Karpas-422 (cell line): ENCODE measurements at regions not wholly inside any gene's neighbourhood (a gene's known extent, or its start where the extent isn't known, plus 50 kb on each side); places are given as distances from the start of the nearest gene placed in this dataset.
A peak's percentile ranks its signal among the peaks of the same experiment; 100 is the strongest.

Experiments used
- DNase-seq: peaks from one replicate; pipeline ENCODE4 v3.0.0-alpha.2; 2015
- H2AFZ ChIP-seq: fragments of 200-600 bp; sonication (generic); 2 replicates; pipeline ENCODE4 v1.6.1; 2014; ENCODE audit warnings: antibody characterized with exemption, low read length, mixed read lengths
- H3K27ac ChIP-seq: fragments of 200-600 bp; sonication (generic); 2 replicates; pipeline ENCODE4 v1.5.1; 2014; ENCODE audit warnings: mild to moderate bottlenecking, low read length, moderate library complexity
- H3K27me3 ChIP-seq: fragments of 200-600 bp; sonication (generic); 2 replicates; pipeline ENCODE4 v1.6.1; 2014; ENCODE audit warnings: low read length, mixed read lengths
- H3K36me3 ChIP-seq: fragments of 200-600 bp; sonication (generic); 2 replicates; pipeline ENCODE4 v1.6.1; 2014; ENCODE audit warnings: low read length, mixed read lengths; ENCODE audit not compliant: insufficient read depth
- H3K4me1 ChIP-seq: fragments of 200-600 bp; sonication (generic); 2 replicates; pipeline ENCODE4 v1.6.1; 2014; ENCODE audit warnings: mild to moderate bottlenecking, low read length, mixed read lengths
- H3K4me2 ChIP-seq: fragments of 200-600 bp; sonication (generic); 2 replicates; pipeline ENCODE4 v1.6.1; 2014; ENCODE audit warnings: low read length, low read depth, mild to moderate bottlenecking; ENCODE audit not compliant: poor library complexity, severe bottlenecking
- H3K4me3 ChIP-seq: fragments of 200-600 bp; sonication (generic); 2 replicates; pipeline ENCODE4 v1.5.1; 2014; ENCODE audit warnings: mild to moderate bottlenecking, antibody characterized with exemption, low read length, mixed read lengths
- H3K79me2 ChIP-seq: fragments of 200-600 bp; sonication (generic); 2 replicates; pipeline ENCODE4 v1.6.1; 2014; ENCODE audit warnings: mild to moderate bottlenecking, low read length, mixed read lengths
- H3K9ac ChIP-seq: fragments of 200-600 bp; sonication (generic); 2 replicates; pipeline ENCODE4 v1.6.0; 2014; ENCODE audit warnings: low read length
- H3K9me2 ChIP-seq: fragments of 200-600 bp; sonication (generic), shearing (Covaris generic); replicated peaks from 2 replicates; pipeline ENCODE4 v1.6.0; 2014; ENCODE audit warnings: mild to moderate bottlenecking, low read length, moderate library complexity; ENCODE audit not compliant: insufficient read depth
- H3K9me3 ChIP-seq: fragments of 300-700, 200-600 bp; sonication (generic); 2 replicates; pipeline ENCODE4 v1.6.1; 2014; ENCODE audit warnings: low read length, mixed read lengths
- H4K20me1 ChIP-seq: fragments of 200-600 bp; sonication (generic); 2 replicates; pipeline ENCODE4 v1.6.1; 2014; ENCODE audit warnings: mild to moderate bottlenecking, antibody characterized with exemption, low read length, low read depth; ENCODE audit not compliant: insufficient read depth

GRCh38 chrX:131595120-131595519 lies 51.2 kb downstream of the OR13H1 start:
- no peak for DNase-seq
- Histone ChIP-seq H3K9me2 (no peaks in the 10 kb centered on the region), H3K4me1 (no peaks in the 10 kb centered on the region), H3K27ac (no peak overlapping the region), H2AFZ (no peak overlapping the region), H3K4me2 (no peak overlapping the region), H3K4me3 (no peak overlapping the region), H3K9me3 (no peaks in the 10 kb centered on the region), H3K36me3 (no peaks in the 10 kb centered on the region), H4K20me1 (no peaks in the 10 kb centered on the region), H3K9ac (no peak overlapping the region), H3K79me2 (no peaks in the 10 kb centered on the region), H3K27me3 (no peaks in the 10 kb centered on the region; the same call in 1 of the 2 replicates)

GRCh38 chrX:131607792-131608369 lies 64.0 kb downstream of the OR13H1 start:
- DNase-seq, result no peak
- Histone ChIP-seq H3K4me2 (no peak overlapping the region), H3K9me2 (no peaks in the 10 kb centered on the region), H3K9me3 (no peaks in the 10 kb centered on the region), H3K9ac (no peak overlapping the region), H3K4me3 (no peak overlapping the region), H3K27ac (no peak overlapping the region), H4K20me1 (no peaks in the 10 kb centered on the region), H3K27me3 (no peaks in the 10 kb centered on the region), H2AFZ (no peak overlapping the region), H3K36me3 (no peaks in the 10 kb centered on the region), H3K79me2 (no peaks in the 10 kb centered on the region), H3K4me1 (no peaks in the 10 kb centered on the region)

DNA sequence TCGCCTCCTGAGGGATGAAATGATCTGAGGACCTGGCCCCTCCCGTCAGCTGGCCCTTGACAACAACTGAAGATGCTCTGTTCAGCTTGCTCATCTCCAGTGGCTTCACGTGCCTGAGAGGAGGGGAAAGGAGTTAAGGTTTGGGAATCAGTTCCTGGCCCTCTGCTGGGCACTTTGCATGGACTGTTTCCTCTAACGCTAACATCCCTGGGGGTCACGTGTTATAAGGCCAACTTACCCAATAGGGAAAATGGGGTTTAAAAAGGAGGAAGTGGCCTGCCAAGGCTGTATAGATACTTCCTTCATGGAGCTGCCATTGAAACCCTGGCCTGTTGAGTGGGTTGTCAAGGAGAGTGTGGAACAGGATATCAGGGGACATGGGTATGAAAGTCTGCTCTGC lies 65.6 kb downstream of the OR13H1 start:
- H3K27me3 ChIP-seq, result no peaks in the 10 kb centered on the region

DNA sequence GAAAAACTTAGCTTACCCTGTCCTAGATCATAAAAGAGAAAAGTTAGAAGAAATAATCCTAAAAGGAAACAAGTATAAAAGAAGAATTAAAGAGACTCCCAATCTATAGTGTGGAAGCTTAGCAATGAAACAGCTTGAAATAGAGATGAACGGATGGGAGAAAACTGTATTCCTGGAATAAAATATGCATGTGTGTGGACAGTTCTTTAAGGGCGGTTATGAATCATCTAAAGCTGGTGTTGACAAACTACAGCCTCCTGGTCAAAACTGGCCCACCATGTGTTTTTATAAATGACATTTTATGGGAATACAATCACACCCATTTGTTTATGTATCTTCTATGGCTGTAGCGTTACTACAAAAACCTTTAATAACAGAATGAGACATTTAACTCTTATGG lies 69.4 kb downstream of the OR13H1 start:
- H3K9me3 ChIP-seq, result no peaks in the 10 kb centered on the region
- no peaks in the 10 kb centered on the region for H3K79me2 ChIP-seq
- no peak overlapping the region for H3K4me3 ChIP-seq
- DNase-seq, result peak; percentile 16
- H3K9ac ChIP-seq, result no peak overlapping the region
- no peaks in the 10 kb centered on the region for H4K20me1 ChIP-seq
- H3K27ac ChIP-seq, result no peak overlapping the region
- no peak overlapping the region for H2AFZ ChIP-seq
- H3K9me2 ChIP-seq, result no peaks in the 10 kb centered on the region
- H3K4me2 ChIP-seq, result no peak overlapping the region
- no peaks in the 10 kb centered on the region for H3K27me3 ChIP-seq
- no peaks in the 10 kb centered on the region for H3K36me3 ChIP-seq
- no peaks in the 10 kb centered on the region for H3K4me1 ChIP-seq

More for the DNA sequence above, 65.6 kb downstream of the OR13H1 start:
- no peaks in the 10 kb centered on the region for H3K9me2 ChIP-seq
- H3K4me2 ChIP-seq, result no peak overlapping the region
- H3K4me3 ChIP-seq, result no peak overlapping the region
- H2AFZ ChIP-seq, result no peak overlapping the region
- DNase-seq, result no peak
- no peaks in the 10 kb centered on the region for H3K4me1 ChIP-seq
- H3K9ac ChIP-seq, result no peak overlapping the region
- no peaks in the 10 kb centered on the region for H4K20me1 ChIP-seq
- no peak overlapping the region for H3K27ac ChIP-seq
- no peaks in the 10 kb centered on the region for H3K79me2 ChIP-seq
- H3K9me3 ChIP-seq, result no peaks in the 10 kb centered on the region
- H3K36me3 ChIP-seq, result no peaks in the 10 kb centered on the region

- Histone ChIP-seq H2AFZ (no peak overlapping the region), H3K27me3 (no peaks in the 10 kb centered on the region), H3K27ac (no peak overlapping the region), H3K9me3 (no peaks in the 10 kb centered on the region), H3K36me3 (no peaks in the 10 kb centered on the region), H3K4me1 (no peaks in the 10 kb centered on the region), H3K9ac (no peak overlapping the region), H3K9me2 (no peaks in the 10 kb centered on the region), H4K20me1 (no peaks in the 10 kb centered on the region), H3K4me2 (no peak overlapping the region), H3K4me3 (no peak overlapping the region), H3K79me2 (no peaks in the 10 kb centered on the region)
- DNase-seq, result peak; percentile 10
Observed at GRCh38 chrX:131614241-131614640, 70.4 kb downstream of the OR13H1 start.

DNA sequence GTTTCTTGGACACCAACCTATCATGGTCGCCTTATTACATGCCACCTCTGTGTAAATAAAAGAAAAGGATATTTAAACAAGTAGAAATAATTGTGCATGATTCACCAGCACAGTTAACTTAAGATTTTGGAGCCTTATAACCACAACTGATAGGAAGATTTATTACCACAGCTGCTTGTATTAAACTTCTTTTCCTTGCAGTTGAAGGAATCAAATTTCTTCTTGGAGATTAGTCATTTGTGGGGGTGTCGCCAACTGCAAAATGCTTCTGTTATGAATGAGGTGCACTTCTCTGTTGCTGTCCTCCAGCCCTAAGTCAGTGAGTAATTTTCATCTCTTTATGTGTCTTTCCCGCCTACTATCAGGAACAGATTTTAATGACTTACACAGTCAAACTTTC lies 73.3 kb downstream of the OR13H1 start:
- no peaks in the 10 kb centered on the region for H3K9me3 ChIP-seq
- no peaks in the 10 kb centered on the region for H3K79me2 ChIP-seq
- H4K20me1 ChIP-seq, result no peaks in the 10 kb centered on the region
- H3K9me2 ChIP-seq, result no peaks in the 10 kb centered on the region
- no peak overlapping the region for H3K4me2 ChIP-seq
- H3K27ac ChIP-seq, result no peak overlapping the region
- H3K4me3 ChIP-seq, result no peak overlapping the region
- H3K27me3 ChIP-seq, result no peaks in the 10 kb centered on the region
- H3K36me3 ChIP-seq, result no peaks in the 10 kb centered on the region
- no peak for DNase-seq
- no peak overlapping the region for H3K9ac ChIP-seq
- H2AFZ ChIP-seq, result no peak overlapping the region
- no peaks in the 10 kb centered on the region for H3K4me1 ChIP-seq

DNA sequence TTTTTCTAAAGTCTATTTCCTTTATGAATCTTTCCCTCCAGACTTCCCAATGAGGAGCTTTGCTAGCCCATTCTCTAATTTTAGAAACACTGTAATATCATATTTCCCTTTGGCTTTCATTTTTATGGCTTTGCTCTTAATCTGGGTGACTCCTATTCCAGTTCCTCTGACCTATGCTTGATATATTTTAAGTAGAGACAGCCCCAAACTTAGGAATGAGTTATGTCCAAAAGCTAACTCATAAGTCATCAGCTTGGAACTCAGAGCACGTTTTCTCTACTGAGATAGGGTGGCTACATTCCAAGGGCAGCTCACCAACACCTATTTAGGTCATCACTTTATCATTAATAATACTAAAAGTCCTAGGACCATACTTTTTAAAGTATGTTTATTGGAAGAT lies 77.8 kb downstream of the OR13H1 start:
- Histone ChIP-seq H3K9me2 (no peaks in the 10 kb centered on the region), H3K27ac (no peak overlapping the region), H3K27me3 (no peaks in the 10 kb centered on the region), H3K4me2 (no peak overlapping the region), H3K9ac (no peak overlapping the region), H3K4me1 (no peaks in the 10 kb centered on the region), H4K20me1 (no peaks in the 10 kb centered on the region), H3K4me3 (no peak overlapping the region), H3K36me3 (no peaks in the 10 kb centered on the region), H2AFZ (no peak overlapping the region), H3K9me3 (no peaks in the 10 kb centered on the region), H3K79me2 (no peaks in the 10 kb centered on the region)
- peak; percentile 4 for DNase-seq

DNA sequence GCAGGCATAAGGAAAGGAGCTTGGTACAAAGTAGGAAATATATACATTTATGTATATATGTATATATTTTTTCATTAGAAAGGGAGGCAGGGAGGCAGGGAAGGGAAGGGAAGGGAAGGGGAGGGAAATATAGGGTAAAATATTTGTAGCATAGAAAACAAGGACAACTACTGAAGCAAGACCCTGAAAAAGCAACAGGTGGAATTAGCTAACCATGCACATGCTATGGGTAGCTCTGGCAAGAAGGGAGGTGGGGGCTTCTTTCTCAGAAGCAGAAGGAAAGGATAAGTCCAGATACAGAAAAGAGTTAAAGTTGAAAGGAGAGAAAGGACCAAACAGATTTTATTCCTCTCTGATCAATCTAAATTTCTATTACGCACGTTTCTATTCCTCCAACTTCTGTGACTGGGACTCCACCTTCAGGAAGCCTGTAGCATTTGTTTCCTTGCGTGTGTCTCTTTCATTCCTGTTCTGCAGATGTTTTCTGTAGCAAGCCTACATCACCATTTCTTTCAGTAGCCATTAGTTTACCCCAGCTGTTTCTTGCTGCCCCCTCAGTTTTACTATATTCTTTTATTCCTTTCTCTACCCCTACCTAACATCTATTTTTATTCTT lies 82.9 kb downstream of the OR13H1 start:
- no peaks in the 10 kb centered on the region for H3K36me3 ChIP-seq
- H3K79me2 ChIP-seq, result no peaks in the 10 kb centered on the region
- no peaks in the 10 kb centered on the region for H3K4me1 ChIP-seq
- H3K27me3 ChIP-seq, result no peaks in the 10 kb centered on the region
- H4K20me1 ChIP-seq, result no peaks in the 10 kb centered on the region
- no peak overlapping the region for H2AFZ ChIP-seq
- H3K9me2 ChIP-seq, result no peaks in the 10 kb centered on the region
- no peak overlapping the region for H3K27ac ChIP-seq
- no peak overlapping the region for H3K4me3 ChIP-seq
- H3K4me2 ChIP-seq, result no peak overlapping the region
- H3K9ac ChIP-seq, result no peak overlapping the region
- H3K9me3 ChIP-seq, result no peaks in the 10 kb centered on the region
- DNase-seq, result peak; percentile 47
